Neural cell (in vitro differentiated cells): ENCODE measurements at regions not wholly inside any gene's neighbourhood (a gene's known extent, or its start where the extent isn't known, plus 50 kb on each side); places are given as distances from the start of the nearest gene placed in this dataset.

Source experiments
- H2AFZ ChIP-seq: fragments of 200-600, 300-800 bp; sonication (generic), shearing (Covaris generic); 2 replicates; pipeline ENCODE4 v1.6.0; 2014; ENCODE audit warnings: low read depth, mild to moderate bottlenecking, antibody characterized with exemption, low read length, moderate library complexity
- H3F3A ChIP-seq: fragments of 200-600 bp; shearing (Covaris generic); 2 replicates; pipeline ENCODE4 v1.6.1; 2016; ENCODE audit warnings: mild to moderate bottlenecking, moderate library complexity, mixed read lengths, antibody characterized with exemption, low read length; ENCODE audit not compliant: insufficient read depth, poor library complexity, severe bottlenecking
- H3K27ac ChIP-seq: fragments of 200-600, 300-800 bp; sonication (generic), shearing (Covaris generic); 2 replicates; pipeline ENCODE4 v1.5.1; 2014; ENCODE audit warnings: mild to moderate bottlenecking, low read length, moderate library complexity
- H3K27me3 ChIP-seq: fragments of 300-800, 200-600 bp; sonication (generic), shearing (Covaris generic); 2 replicates; pipeline ENCODE4 v1.6.0; 2014; ENCODE audit warnings: mild to moderate bottlenecking, low read depth, low read length, moderate library complexity; ENCODE audit not compliant: insufficient read depth
- H3K36me3 ChIP-seq: fragments of 300-800, 200-600 bp; sonication (generic), shearing (Covaris generic); 2 replicates; pipeline ENCODE4 v1.5.1; 2014; ENCODE audit warnings: mild to moderate bottlenecking, antibody characterized with exemption, low read length, moderate library complexity; ENCODE audit not compliant: insufficient read depth
- H3K4me2 ChIP-seq: fragments of 300-800, 200-600 bp; sonication (generic), shearing (Covaris generic); 2 replicates; pipeline ENCODE4 v1.6.0; 2014; ENCODE audit warnings: mild to moderate bottlenecking, low read length
- H3K4me3 ChIP-seq: fragments of 300-800, 200-600 bp; sonication (generic), shearing (Covaris generic); 2 replicates; pipeline ENCODE4 v1.5.1; 2014; ENCODE audit warnings: mild to moderate bottlenecking, low read length, moderate library complexity
- H3K79me2 ChIP-seq: fragments of 200-600 bp; shearing (Covaris generic); replicated peaks from 2 replicates; pipeline ENCODE4 v1.6.0; 2014; ENCODE audit warnings: mild to moderate bottlenecking, low read length, moderate library complexity; ENCODE audit not compliant: insufficient read depth
- H3K9ac ChIP-seq: fragments of 300-800, 200-600 bp; sonication (generic), shearing (Covaris generic); 2 replicates; pipeline ENCODE4 v1.6.1; 2016; ENCODE audit warnings: mild to moderate bottlenecking, low read length, mixed read lengths
- H3K9me2 ChIP-seq: fragments of 200-600 bp; shearing (Covaris generic); 2 replicates; pipeline ENCODE4 v1.6.1; 2016; ENCODE audit warnings: mild to moderate bottlenecking, low read length, mixed read lengths; ENCODE audit not compliant: insufficient read depth
- H3K9me3 ChIP-seq: fragments of 200-600, 300-800 bp; sonication (generic), shearing (Covaris generic); 2 replicates; pipeline ENCODE4 v1.6.1; 2016; ENCODE audit warnings: mild to moderate bottlenecking, mixed run types, low read length, moderate library complexity, mixed read lengths
- H4K20me1 ChIP-seq: fragments of 200-600 bp; shearing (Covaris generic); 2 replicates; pipeline ENCODE4 v1.6.1; 2016; ENCODE audit warnings: mild to moderate bottlenecking, mixed run types; ENCODE audit not compliant: insufficient read depth
- CTCF ChIP-seq: fragments of 450-650 bp; IDR thresholded peaks from 2 replicates; pipeline ENCODE4 v1.5.1; 2014; ENCODE audit warnings: antibody characterized with exemption, mild to moderate bottlenecking, moderate library complexity; ENCODE audit not compliant: poor library complexity, severe bottlenecking
- EP300 ChIP-seq: fragments of 450-650 bp; conservative IDR thresholded peaks from 2 replicates; pipeline ENCODE4 v1.6.1; 2014; ENCODE audit warnings: antibody characterized with exemption, mild to moderate bottlenecking, moderate library complexity; ENCODE audit not compliant: poor library complexity, severe bottlenecking
- EZH2 ChIP-seq: fragments of 200-600, 300-800 bp; shearing (Covaris generic), sonication (generic); IDR thresholded peaks from 2 replicates; pipeline ENCODE4 v1.6.1; 2014; ENCODE audit warnings: antibody characterized with exemption, low read length, borderline replicate concordance, mild to moderate bottlenecking; ENCODE audit not compliant: insufficient read depth, poor library complexity, severe bottlenecking
- MXI1 ChIP-seq: fragments of 450-650 bp; conservative IDR thresholded peaks from 2 replicates; pipeline ENCODE4 v1.6.1; 2014; ENCODE audit warnings: antibody characterized with exemption, mild to moderate bottlenecking; ENCODE audit not compliant: poor library complexity, severe bottlenecking
- POLR2AphosphoS5 ChIP-seq: IDR thresholded peaks from 2 replicates; pipeline ENCODE4 v1.6.1; 2012
- RAD21 ChIP-seq: fragments of 450-650 bp; conservative IDR thresholded peaks from 2 replicates; pipeline ENCODE4 v1.6.1; 2014; ENCODE audit warnings: antibody characterized with exemption, mild to moderate bottlenecking, moderate library complexity
- REST ChIP-seq: IDR thresholded peaks from 2 replicates; pipeline ENCODE4 v1.6.1; 2012; ENCODE audit warnings: borderline replicate concordance
- SMC3 ChIP-seq: fragments of 450-650 bp; conservative IDR thresholded peaks from 2 replicates; pipeline ENCODE4 v1.6.1; 2014; ENCODE audit warnings: antibody characterized with exemption, mild to moderate bottlenecking, moderate library complexity; ENCODE audit not compliant: poor library complexity
- TAF1 ChIP-seq: IDR thresholded peaks from 2 replicates; pipeline ENCODE4 v1.6.1; 2012; ENCODE audit warnings: low read depth

- Histone ChIP-seq H3K9me3 (no peaks in the 10 kb centered on the region), H3K36me3 (no peaks in the 10 kb centered on the region), H3K4me3 (no peak overlapping the region), H3K27me3 (peaks cover 2% of the 10 kb centered on the region), H2AFZ (no peak overlapping the region), H3K9me2 (no peaks in the 10 kb centered on the region), H3K79me2 (no peaks in the 10 kb centered on the region), H3K9ac (no peak overlapping the region), H4K20me1 (no peaks in the 10 kb centered on the region), H3K27ac (no peak overlapping the region), H3F3A (no peaks in the 10 kb centered on the region), H3K4me2 (no peak overlapping the region)
- TF ChIP-seq SMC3 = no peak
- no peak for TF ChIP-seq POLR2AphosphoS5
- no peak for TF ChIP-seq EZH2
- TF ChIP-seq REST = no peak
- no peak for TF ChIP-seq RAD21
- TF ChIP-seq EP300 = no peak
Measured at GRCh38 chr16:50999181-50999580, 151.9 kb downstream of the SALL1 start.

- Histone ChIP-seq H3F3A (no peaks in the 10 kb centered on the region), H3K9me2 (no peaks in the 10 kb centered on the region), H3K27ac (no peak overlapping the region), H3K79me2 (no peaks in the 10 kb centered on the region), H3K4me2 (no peak overlapping the region), H3K36me3 (no peaks in the 10 kb centered on the region), H3K9ac (no peak overlapping the region), H3K4me3 (no peak overlapping the region), H2AFZ (no peak overlapping the region), H3K27me3 (peaks cover 2% of the 10 kb centered on the region), H3K9me3 (no peaks in the 10 kb centered on the region), H4K20me1 (no peaks in the 10 kb centered on the region)
- TF ChIP-seq EZH2 (no peak), RAD21 (no peak), REST (no peak), POLR2AphosphoS5 (no peak), SMC3 (no peak), CTCF (no peak), EP300 (no peak), MXI1 (no peak), TAF1 (no peak)
Measured at GRCh38 chr16:50998411-50998810, 152.7 kb downstream of the SALL1 start.
